Keratinocyte (primary cell): ENCODE measurements at regions not wholly inside any gene's neighbourhood (a gene's known extent, or its start where the extent isn't known, plus 50 kb on each side); places are given as distances from the start of the nearest gene placed in this dataset.

Source experiments
- CTCF ChIP-seq, 3 experiments: IDR thresholded peaks in 1 of 3; conservative IDR thresholded peaks in 1 of 3; optimal IDR thresholded peaks in 1 of 3; 2 replicates in 2 of 3; 3 replicates in 1 of 3; pipeline versions ENCODE3 to v1.5.1; 2011; ENCODE audit warnings: low read length in 3 of 3, mild to moderate bottlenecking in 3 of 3, moderate library complexity in 2 of 3, control low read depth in 1 of 3, inconsistent platforms in 1 of 3; ENCODE audit not compliant: insufficient read depth in 2 of 3; ENCODE audit errors: extremely low read depth in 1 of 3
- EZH2 ChIP-seq: IDR thresholded peaks from one replicate; pipeline ENCODE4 v1.6.1; 2012; ENCODE audit warnings: inconsistent platforms, mild to moderate bottlenecking, low read length, moderate library complexity

- TF ChIP-seq CTCF (optimal IDR thresholded peaks at IDR 0.05 in 1 of 3, IDR thresholded peaks at IDR 0.05 in 1 of 3, conservative IDR thresholded peaks at IDR 0.05 in 1 of 3; ENCODE audit: extremely low read depth in 1 of 3, insufficient read depth in 2 of 3, low read length in 3 of 3) (no peak), EZH2 (no peak)
Observed at GRCh38 chr4:164617911-164618310, 136.0 kb upstream of the SMIM31 start.
